ENCODE measurements at regions not wholly inside any gene's neighbourhood (a gene's known extent, or its start where the extent isn't known, plus 50 kb on each side); places are given as distances from the start of the nearest gene placed in this dataset.

- Histone ChIP-seq H3K9me3 (ENCODE audit: low read length) (no peaks in the 10 kb centered on the region), H2AFZ (ENCODE audit: low read length) (no peak overlapping the region), H3K4me3 (replicated peaks in 1 of 3; ENCODE audit: insufficient read depth in 1 of 3, low read depth in 2 of 3, low read length in 3 of 3) (no peak overlapping the region), H3K4me2 (ENCODE audit: low read depth, low read length) (no peak overlapping the region), H4K20me1 (ENCODE audit: insufficient read depth, low read length) (no peaks in the 10 kb centered on the region), H3K4me1 (ENCODE audit: insufficient read depth, low read length) (no peaks in the 10 kb centered on the region), H3K36me3 (replicated peaks in 1 of 2; ENCODE audit: control insufficient read depth in 1 of 2, insufficient read depth in 2 of 2, low read length in 2 of 2) (no peaks in the 10 kb centered on the region), H3K27ac (ENCODE audit: extremely low read length, insufficient read depth, low read length) (no peak overlapping the region), H3K9ac (ENCODE audit: insufficient read depth, low read depth, low read length) (no peak overlapping the region), H3K27me3 (ENCODE audit: control insufficient read depth in 1 of 2, insufficient read depth in 2 of 2, low read length in 2 of 2) (no peaks in the 10 kb centered on the region), H3K79me2 (ENCODE audit: insufficient read depth, low read length) (no peaks in the 10 kb centered on the region)
- ChIA-PET POLR2A (no interaction called here), CTCF (ENCODE audit: low intra/inter-chr PET ratio, low total read pairs) (no interaction called here)
- no peak for DNase-seq (ENCODE audit: low spot score)
- BruUV-seq (replicated peaks), result no TSS peak
- intact Hi-C loops (cut with micrococcal nuclease; ENCODE audit: unreplicated experiment) (no loop called here), in situ Hi-C loops (cut with HindIII; ENCODE audit: extremely low pct_ligation_motif_present, low pct_unique_long_range_greater_than_20kb) (no loop called here)
- no peak for ATAC-seq
- TF ChIP-seq ZMAT3 (CRISPR knock-in tag; conservative IDR thresholded peaks at IDR 0.05) (no peak), PAX8 (CRISPR knock-in tag; IDR thresholded peaks at IDR 0.05; ENCODE audit: borderline replicate concordance) (no peak), NR2C2 (CRISPR knock-in tag; IDR thresholded peaks at IDR 0.05; ENCODE audit: borderline replicate concordance) (no peak), ZBTB25 (CRISPR knock-in tag; IDR thresholded peaks at IDR 0.05) (no peak), KLF11 (CRISPR knock-in tag; IDR thresholded peaks at IDR 0.05) (no peak), ZKSCAN8 (CRISPR knock-in tag; IDR thresholded peaks at IDR 0.05; ENCODE audit: borderline replicate concordance) (no peak), ZFP82 (CRISPR knock-in tag; IDR thresholded peaks at IDR 0.05; ENCODE audit: borderline replicate concordance) (no peak), ZFY (CRISPR knock-in tag; IDR thresholded peaks at IDR 0.05) (no peak), ZSCAN20 (CRISPR knock-in tag; IDR thresholded peaks at IDR 0.05; ENCODE audit: borderline replicate concordance) (no peak), PATZ1 (CRISPR knock-in tag; IDR thresholded peaks at IDR 0.05) (no peak), ZHX1 (CRISPR knock-in tag; IDR thresholded peaks at IDR 0.05; ENCODE audit: low read depth) (no peak), ASH2L (IDR thresholded peaks at IDR 0.05; ENCODE audit: insufficient read length, low read depth, low read length) (no peak), NR0B2 (CRISPR knock-in tag; IDR thresholded peaks at IDR 0.05) (no peak), MIXL1 (CRISPR knock-in tag; IDR thresholded peaks at IDR 0.05) (no peak)
- no peak for FAIRE-seq
- 3% methylated on average over 3 of the region's 3 CpGs for WGBS (ENCODE audit: low lambda C conversion rate)
Measured at GRCh38 chr12:13811061-13811460, 170.3 kb downstream of the GRIN2B start.

All from HepG2 (cell line).